ENCODE measurements at regions not wholly inside any gene's neighbourhood (a gene's known extent, or its start where the extent isn't known, plus 50 kb on each side); places are given as distances from the start of the nearest gene placed in this dataset.

- Histone ChIP-seq H3K4me1 (ENCODE audit: control insufficient read depth in 2 of 2, insufficient read depth in 2 of 2, low read length in 2 of 2) (no peaks in the 10 kb centered on the region), H4K20me1 (ENCODE audit: control insufficient read depth, insufficient read depth, low read length, poor library complexity, severe bottlenecking) (no peaks in the 10 kb centered on the region), H3K9ac (ENCODE audit: low read length) (no peak overlapping the region), H3K36me3 (replicated peaks in 1 of 2; ENCODE audit: control extremely low read depth in 1 of 2, control insufficient read depth in 1 of 2, extremely low read depth in 1 of 2, insufficient read depth in 2 of 2, low read length in 1 of 2) (no peaks in the 10 kb centered on the region), H3K4me2 (replicated peaks; ENCODE audit: low read depth, low read length, poor library complexity, severe bottlenecking) (no peak overlapping the region), H3K9me3 (ENCODE audit: control extremely low read depth in 1 of 3, control insufficient read depth in 2 of 3, insufficient read depth in 1 of 3, low read length in 2 of 3) (no peaks in the 10 kb centered on the region), H3K27ac (ENCODE audit: low read length in 2 of 2) (no peak overlapping the region), H3K79me2 (ENCODE audit: control insufficient read depth, insufficient read depth, low read length) (no peaks in the 10 kb centered on the region), H2AFZ (ENCODE audit: insufficient read depth, low read depth, low read length, poor library complexity, severe bottlenecking) (no peak overlapping the region), H3K4me3 (ENCODE audit: control extremely low read depth in 1 of 5, extremely low read depth in 1 of 5, insufficient read depth in 1 of 5, low read depth in 2 of 5, low read length in 4 of 5) (no peak overlapping the region), H3K27me3 (replicated peaks in 1 of 4; ENCODE audit: control extremely low read depth in 1 of 4, control insufficient read depth in 3 of 4, insufficient read depth in 4 of 4, low read length in 3 of 4) (no peaks in the 10 kb centered on the region)
- Mint-ChIP-seq H3K4me3 (no peak overlapping the region), H3K27ac (no peak overlapping the region), H3K4me1 (no peaks in the 10 kb centered on the region), H3K27me3 (peaks cover 12% of the 10 kb centered on the region), H3K9me3 (ENCODE audit: insufficient read depth) (no peaks in the 10 kb centered on the region)
- DNase-seq: no peak
- WGBS (ENCODE audit: insufficient coverage): no CpG with 5 or more reads among the region's 2 CpGs
- ChIA-PET POLR2A (no interaction called here), CTCF (no interaction called here)
- intact Hi-C loops (cut with micrococcal nuclease): no loop called here
- TF ChIP-seq EZH2 (IDR thresholded peaks at IDR 0.05; ENCODE audit: borderline replicate concordance, insufficient read depth, low read depth, low read length, poor library complexity, severe bottlenecking): no peak
- no peak for TF ChIP-seq CTCF (IDR thresholded peaks at IDR 0.05)
- no peak for ATAC-seq (ENCODE audit: low read depth)
These were observed 77.6 kb downstream of the COX18 start for GRCh38 chr4:72991873-72992272.

- no peaks in the 10 kb centered on the region for H4K20me1 ChIP-seq (ENCODE audit: control insufficient read depth, insufficient read depth, low read length, poor library complexity, severe bottlenecking)
- CTCF ChIA-PET: no interaction called here
These were observed 81.5 kb downstream of the COX18 start for GRCh38 chr4:72987741-72988729.

More at GRCh38 chr4:72987741-72988729, 81.5 kb downstream of the COX18 start:
- DNase-seq: no peak
- Histone ChIP-seq H3K4me2 (replicated peaks; ENCODE audit: low read depth, low read length, poor library complexity, severe bottlenecking) (no peak overlapping the region), H3K9ac (ENCODE audit: low read length) (no peak overlapping the region), H3K4me3 (ENCODE audit: control extremely low read depth in 1 of 5, extremely low read depth in 1 of 5, insufficient read depth in 1 of 5, low read depth in 2 of 5, low read length in 4 of 5) (no peak overlapping the region), H3K27me3 (replicated peaks in 1 of 4; ENCODE audit: control extremely low read depth in 1 of 4, control insufficient read depth in 3 of 4, insufficient read depth in 4 of 4, low read length in 3 of 4) (no peaks in the 10 kb centered on the region), H3K79me2 (ENCODE audit: control insufficient read depth, insufficient read depth, low read length) (no peaks in the 10 kb centered on the region), H3K36me3 (replicated peaks in 1 of 2; ENCODE audit: control extremely low read depth in 1 of 2, control insufficient read depth in 1 of 2, extremely low read depth in 1 of 2, insufficient read depth in 2 of 2, low read length in 1 of 2) (no peaks in the 10 kb centered on the region), H2AFZ (ENCODE audit: insufficient read depth, low read depth, low read length, poor library complexity, severe bottlenecking) (no peak overlapping the region), H3K4me1 (ENCODE audit: control insufficient read depth in 2 of 2, insufficient read depth in 2 of 2, low read length in 2 of 2) (no peaks in the 10 kb centered on the region), H3K27ac (ENCODE audit: low read length in 2 of 2) (no peak overlapping the region), H3K9me3 (ENCODE audit: control extremely low read depth in 1 of 3, control insufficient read depth in 2 of 3, insufficient read depth in 1 of 3, low read length in 2 of 3) (no peaks in the 10 kb centered on the region)
- intact Hi-C loops (cut with micrococcal nuclease): no loop called here
- ATAC-seq (ENCODE audit: low read depth): no peak
- no CpG with 5 or more reads among the region's 4 CpGs for WGBS (ENCODE audit: insufficient coverage)
- H3K4me1 Mint-ChIP-seq: no peaks in the 10 kb centered on the region
- peaks cover 12% of the 10 kb centered on the region for H3K27me3 Mint-ChIP-seq
- TF ChIP-seq EZH2 (IDR thresholded peaks at IDR 0.05; ENCODE audit: borderline replicate concordance, insufficient read depth, low read depth, low read length, poor library complexity, severe bottlenecking) (no peak), CTCF (IDR thresholded peaks at IDR 0.05) (no peak)
- no peak overlapping the region for H3K4me3 Mint-ChIP-seq
- no peak overlapping the region for H3K27ac Mint-ChIP-seq
- H3K9me3 Mint-ChIP-seq (ENCODE audit: insufficient read depth): no peaks in the 10 kb centered on the region
- POLR2A ChIA-PET: no interaction called here
